ENCODE measurements at regions not wholly inside any gene's neighbourhood (a gene's known extent, or its start where the extent isn't known, plus 50 kb on each side); places are given as distances from the start of the nearest gene placed in this dataset.
A peak's percentile ranks its signal among the peaks of the same experiment; 100 is the strongest.
"Not testable (repeated sequence)": the region's sequence is repeated elsewhere in the genome, so short reads cannot be mapped to it uniquely, and the experiment has no call there.

DNA sequence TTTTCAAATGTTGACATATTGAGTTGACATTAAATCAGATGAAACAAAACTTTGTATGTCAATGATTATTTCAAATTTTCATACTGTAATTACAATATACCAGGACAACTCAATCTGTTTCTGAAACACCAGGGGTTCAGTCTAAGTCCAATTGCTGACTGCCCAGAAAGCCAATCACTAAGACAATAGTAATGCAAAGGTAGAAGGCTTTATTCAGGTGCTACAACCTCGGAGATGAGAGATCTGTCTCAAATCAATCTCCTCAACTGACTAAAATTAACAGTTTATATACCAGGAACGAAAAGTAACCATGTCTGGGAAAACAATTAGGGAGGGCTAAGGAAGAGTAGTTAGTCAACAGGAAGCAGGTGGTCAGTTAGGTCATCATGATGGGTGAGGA, 1400.4 kb downstream of the SUCLG1 start:
- DNase-seq (ENCODE audit: low spot score): no peak

DNA sequence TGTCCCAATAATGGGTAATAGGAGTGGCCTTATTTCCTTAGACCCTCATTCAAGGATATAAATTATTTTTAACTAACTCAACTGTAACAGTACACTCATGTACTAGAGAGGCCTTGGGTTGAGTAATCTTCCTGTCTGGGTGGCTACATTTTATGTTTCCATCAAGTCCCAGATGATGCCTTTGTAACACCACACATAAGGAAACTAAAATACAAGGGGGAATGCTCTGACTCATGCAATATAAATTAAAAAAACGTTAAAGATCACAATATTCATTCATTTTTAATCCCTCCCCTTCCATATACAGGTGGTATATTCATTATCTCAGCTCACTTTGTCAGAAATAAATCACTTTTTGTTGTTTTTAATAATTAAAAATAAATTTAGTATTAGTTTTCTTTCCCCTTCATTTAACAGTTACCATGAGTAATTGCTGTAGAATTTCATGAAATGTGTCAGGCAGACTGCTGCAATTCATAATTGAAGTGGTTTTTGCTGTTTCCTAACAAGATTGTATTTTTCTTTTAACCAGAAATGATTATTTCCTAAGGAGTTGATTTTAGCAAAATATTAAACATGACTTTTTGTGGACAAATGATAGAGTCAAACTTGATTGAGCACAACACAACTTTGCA, 1403.6 kb downstream of the SUCLG1 start:
- DNase-seq (ENCODE audit: low spot score): peak; percentile 66

DNA sequence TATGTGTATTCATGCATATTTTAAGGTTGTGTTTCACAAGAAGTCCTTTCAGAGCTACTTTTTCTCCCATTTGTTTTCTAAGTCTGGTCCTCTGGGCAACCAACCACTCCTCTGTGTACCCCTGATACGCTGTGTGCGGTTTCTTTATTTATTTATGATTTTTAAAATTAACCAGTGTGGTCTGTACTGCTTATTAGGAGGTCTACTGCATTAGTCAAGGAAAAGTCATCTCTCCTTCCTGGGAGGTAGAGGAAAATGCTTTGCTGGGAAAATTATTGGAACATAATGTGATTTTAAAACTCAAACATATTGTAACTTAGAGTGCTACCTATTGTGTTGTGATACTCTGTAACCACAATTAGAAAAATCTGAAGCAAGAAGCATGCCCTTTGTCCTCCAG, 1404.3 kb downstream of the SUCLG1 start:
- no peak for DNase-seq (ENCODE audit: low spot score)

DNA sequence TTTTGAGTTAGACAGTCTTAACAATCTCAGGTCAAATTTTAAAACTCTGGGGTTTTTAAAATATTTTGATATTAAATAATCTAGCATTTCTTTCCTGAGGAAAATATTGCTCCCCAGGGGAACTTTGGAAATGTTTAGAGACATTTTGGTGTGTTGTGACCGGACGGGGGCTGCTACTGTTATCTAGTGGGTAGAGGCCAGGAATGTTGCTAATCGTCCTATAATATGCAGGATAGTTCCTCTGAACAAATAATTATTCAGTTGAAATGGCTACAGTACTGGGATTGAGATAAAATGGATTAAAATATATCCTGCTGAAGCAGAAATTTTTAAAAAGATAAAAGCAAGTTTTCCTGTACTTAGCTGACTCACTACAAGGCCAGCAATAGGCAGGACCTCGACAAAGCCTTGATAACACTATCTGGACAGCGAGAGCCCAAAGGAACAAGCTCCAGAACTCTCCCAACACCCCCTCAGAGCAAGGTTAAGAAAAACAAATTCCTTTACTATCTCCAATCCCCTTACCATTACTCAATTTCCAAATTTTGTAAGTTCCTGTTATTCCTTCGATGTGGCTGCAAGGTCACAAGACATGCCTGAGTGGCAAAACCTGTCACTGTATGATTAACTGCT, 1407.4 kb downstream of the SUCLG1 start:
- peak; percentile 96 for DNase-seq (ENCODE audit: low spot score)

DNA sequence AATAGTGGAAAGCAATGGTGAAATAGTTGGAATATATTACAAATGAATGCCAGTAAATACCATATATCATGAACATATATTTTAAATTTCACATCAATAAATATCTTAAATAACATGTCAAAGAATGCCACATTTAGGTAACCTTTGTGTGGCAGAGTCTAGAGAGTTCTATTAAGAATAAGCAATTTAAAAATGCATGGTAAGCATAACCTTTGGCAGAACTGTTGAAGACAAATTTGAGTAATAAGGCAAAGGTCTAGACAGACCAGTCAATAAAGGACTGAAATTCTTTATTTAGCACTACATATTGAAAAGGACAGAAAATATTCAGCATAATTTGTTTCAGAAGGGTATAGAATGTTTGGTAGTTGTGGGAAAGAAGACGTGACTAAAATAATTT, 1417.0 kb downstream of the SUCLG1 start:
- no peak for DNase-seq (ENCODE audit: low spot score)

DNA sequence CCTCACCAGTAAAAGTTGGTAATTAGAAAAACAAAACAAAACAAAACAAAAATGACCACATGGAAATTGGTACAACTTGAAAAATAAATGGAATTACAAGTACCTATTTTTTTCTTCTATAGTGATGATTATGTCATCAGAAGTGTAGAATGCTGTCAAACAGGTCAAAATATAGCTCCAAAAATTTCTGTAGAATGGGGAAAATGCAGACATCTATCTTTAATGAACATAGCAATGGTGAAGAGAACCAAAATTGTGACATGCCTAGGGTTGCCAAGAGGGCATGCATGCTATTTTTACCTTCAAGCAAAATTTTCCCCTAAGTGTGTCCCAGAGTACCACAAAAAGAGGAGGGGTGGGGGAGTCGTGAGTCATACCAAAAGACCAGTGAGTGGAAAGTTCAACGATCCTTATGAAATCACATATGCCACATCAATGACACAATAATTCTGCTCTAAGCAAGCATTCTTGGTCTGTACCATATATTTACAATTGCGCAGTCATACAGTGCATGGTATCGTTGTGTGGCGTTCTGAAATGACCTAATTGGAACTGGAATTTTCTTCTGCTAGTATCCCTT, 1436.4 kb downstream of the SUCLG1 start:
- no peak for DNase-seq (ENCODE audit: low spot score)

DNA sequence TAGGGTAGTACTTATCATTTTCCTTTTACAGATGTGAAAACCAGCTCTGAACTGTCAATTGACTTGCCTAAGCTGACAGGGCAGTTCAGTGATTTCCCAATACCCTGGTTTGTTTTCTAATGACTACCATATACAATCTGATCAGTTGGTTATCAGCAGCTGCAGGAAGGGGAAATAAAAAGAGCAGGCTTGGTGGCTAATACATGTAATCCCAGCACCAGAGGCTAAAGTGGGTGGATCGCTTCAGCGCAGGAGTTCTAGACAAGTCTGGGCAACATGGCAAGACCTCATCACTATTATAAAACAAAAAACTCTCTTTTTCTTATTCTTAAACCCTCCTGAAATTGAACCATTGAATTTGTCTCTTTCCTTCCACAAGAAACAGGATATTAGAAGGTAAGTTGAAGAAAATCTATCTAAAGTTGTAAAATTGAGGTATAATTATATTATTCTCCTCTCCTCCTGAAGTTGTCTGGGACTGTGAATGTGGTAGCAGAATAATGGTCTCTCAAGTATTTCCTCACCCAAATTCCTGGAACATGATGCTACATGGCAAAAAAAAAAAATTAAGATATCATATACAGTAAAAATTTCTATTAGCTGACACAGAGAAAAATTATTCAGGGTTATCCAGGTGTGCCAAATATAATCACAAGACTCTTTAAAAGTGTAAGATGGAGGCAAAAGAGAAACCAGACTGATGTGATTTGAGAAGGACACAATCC, 1441.6 kb downstream of the SUCLG1 start:
- no peak for DNase-seq (ENCODE audit: low spot score)

DNA sequence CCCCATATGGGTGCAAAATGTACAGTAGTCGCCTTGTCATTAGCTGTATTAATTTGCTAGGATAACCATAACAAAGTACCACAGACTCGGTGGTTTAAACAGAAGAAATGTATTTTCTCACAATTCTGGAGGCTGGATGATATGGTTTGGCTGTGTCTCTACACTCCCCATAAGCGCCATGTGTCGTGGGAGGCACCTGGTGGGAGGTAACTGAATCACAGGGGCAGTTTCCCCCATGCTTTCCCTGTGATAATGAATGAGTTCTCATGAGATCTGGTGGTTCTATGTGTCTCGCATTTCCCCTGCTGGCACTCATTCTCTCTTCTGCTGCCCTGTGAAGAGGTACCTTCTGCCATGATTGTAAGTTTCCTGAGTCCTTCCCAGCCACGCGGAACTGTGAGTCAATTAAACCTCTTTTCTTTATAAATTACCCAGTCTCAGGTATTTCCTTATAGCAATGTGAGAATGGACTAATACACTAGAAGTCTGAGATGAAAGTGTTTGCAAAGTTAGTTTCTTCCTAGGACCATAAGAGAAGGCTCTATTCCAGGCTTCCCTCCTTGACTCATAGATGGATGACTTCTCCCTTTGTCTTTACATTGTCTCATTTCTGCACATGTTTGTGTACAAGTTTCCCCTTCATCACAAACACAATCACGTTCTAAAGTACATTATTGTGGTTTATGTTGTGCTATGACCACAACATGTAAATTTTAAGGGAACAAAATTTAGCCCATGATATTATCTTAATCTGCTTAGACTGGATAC, 1442.6 kb downstream of the SUCLG1 start:
- DNase-seq (ENCODE audit: low spot score): no peak

DNA sequence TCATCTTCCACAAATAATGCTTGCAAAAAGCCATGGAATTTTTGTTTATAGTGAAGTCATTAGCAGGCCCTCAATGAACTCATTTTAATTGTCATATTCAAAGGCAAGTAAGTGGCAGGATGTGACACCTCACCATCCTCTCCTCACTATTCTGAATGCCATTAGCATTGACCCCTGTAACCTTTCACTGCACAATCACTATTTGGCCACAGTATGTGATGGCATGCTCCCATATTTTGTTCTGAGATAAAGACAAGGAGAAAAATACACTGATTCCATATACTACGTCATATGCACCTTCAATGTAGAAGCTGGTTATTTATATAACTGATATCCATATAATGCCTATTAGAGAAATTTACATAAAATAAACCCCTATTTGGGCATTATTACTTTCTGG, 1443.2 kb downstream of the SUCLG1 start:
- no peak for DNase-seq (ENCODE audit: low spot score)

DNA sequence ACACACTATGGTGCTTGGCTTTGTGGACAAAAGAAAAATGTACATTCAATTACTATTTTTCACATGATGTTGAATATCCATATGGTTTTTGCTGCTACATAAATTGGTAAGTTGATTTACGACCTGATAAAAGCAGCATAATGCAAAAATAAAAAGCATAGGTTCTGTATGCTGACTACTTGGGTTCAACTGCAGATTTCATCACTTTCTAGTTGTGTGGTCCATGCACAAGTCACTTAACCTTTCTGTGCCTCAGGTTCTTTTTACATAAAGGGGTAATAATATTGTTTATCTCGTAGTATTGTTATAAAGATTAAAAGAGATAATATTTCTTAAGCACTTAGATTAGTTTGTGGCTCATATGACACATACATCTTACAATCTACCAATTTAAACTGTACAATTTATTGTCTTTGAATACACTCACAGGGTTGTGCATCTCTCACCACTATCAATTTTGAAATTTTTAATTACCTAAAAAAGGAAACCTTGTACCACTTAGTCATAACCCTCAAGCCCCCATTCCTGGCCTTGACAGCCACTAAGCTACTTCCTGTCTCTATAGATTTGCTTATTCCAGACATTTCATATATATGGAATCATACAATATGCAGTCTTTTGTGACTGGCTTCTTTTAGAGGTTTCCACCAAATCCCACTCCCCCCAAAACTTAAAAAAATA, 1443.9 kb downstream of the SUCLG1 start:
- no peak for DNase-seq (ENCODE audit: low spot score)

DNA sequence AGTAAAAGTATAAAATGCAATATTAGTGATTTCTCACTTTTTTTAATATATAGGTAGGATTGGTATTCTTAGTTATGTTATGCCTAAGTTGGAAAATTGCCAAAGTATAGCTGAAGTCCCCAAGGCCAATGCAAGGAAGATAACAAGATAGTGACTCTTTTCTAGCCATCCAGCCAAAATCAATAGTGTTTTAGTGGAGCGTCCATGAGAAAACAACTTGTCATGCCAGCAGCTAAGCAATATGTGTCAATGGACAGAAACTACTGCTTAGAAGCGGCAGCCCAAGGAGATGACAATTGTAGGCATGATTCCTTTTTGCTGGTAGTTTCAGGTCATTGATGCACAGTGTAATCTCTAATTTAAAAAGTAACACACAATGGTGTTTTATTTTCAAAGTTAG, 1444.6 kb downstream of the SUCLG1 start:
- DNase-seq (ENCODE audit: low spot score): no peak

DNA sequence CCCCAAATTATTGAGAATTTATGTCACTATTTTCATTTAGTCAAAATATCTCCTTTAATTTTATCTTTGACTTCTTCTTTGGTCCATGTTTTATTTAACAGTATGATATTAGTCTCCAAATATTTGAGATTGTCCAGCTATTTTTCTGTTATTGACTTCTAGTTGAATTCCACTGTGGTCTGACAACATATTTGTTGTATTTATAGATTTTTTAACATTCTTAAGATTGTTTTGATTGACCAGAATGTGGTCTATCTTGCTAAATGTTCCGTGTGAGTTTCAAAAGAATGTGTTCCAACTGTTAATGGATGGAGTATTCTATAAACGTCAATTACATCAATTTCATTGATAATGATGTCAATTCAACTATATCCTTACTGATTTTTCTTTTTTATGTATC, 1452.1 kb downstream of the SUCLG1 start:
- no peak for DNase-seq (ENCODE audit: low spot score)

DNA sequence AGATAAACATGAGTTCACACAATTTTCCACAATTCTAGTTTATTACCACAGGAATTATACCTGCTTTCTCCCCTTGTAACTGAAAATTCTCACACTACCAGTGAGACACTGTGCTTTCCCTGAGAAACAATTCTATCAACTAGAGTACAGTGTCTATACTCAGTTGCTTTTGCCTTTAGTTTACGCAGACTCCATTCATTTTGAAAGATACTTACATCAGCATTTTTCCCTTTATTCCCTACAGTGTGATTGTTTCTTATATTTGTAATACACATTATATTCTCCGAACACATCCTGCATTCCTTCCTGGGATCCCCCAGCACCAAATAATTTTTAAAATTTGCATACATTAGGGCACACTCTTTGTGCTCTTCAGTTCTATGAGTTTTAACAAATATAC, 1455.5 kb downstream of the SUCLG1 start:
- no peak for DNase-seq (ENCODE audit: low spot score)

DNA sequence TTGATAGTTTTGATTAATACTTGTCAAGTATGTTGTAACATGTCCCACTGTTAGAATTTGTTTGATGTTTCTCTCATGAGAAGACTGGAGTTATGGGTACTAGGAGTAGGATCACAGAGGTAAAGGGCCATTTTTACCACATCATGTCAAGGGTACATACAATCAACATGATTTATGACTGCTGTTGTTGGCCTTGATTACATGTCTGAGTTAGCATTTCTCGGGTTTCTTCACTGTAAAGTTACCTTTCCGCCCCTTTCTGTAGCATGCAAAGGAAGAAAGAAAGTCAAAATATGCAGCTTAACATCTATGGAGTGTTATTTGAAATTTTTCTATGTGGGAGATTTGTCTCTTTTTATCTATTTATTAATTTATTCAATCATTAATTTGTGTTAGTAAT, 1456.4 kb downstream of the SUCLG1 start:
- DNase-seq (ENCODE audit: low spot score): no peak

DNA sequence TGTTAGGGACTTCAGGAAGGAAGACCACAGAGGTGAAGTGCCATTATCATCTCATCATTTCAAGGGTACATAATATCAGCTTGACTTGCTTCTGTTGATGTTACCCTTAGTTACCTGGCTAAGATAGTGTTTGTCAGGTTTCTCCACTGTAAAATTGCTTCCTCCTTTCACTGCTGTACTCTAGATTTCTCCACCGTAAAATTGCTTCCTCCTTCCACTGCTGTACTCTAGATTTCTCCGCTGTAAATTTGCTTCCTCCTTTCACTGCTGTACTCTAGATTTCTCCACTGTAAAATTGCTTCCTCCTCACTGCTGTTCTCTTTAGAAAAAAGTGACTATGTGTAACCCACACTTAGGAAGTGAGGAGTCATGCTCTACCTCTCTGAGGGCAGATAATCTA, 1460.3 kb downstream of the SUCLG1 start:
- no peak for DNase-seq (ENCODE audit: low spot score)

DNA sequence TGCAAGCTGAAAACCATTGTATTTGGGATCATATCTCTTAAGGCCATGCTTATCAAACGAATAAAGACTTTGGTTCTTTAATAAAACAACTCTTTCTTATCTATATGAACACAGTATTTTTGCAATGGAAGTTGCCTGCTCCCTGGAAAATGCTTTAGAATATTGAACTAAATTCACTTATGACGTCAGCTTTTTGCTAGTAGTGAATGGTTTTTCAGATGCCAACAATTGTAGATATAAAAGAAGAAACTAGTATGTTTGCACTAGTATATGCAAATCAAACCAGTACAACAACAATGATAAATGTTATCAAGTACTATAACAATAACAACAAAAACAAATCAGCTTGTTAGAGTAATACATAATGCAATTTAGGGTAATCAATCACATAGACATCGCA, 1462.9 kb downstream of the SUCLG1 start:
- DNase-seq (ENCODE audit: low spot score): no peak

DNA sequence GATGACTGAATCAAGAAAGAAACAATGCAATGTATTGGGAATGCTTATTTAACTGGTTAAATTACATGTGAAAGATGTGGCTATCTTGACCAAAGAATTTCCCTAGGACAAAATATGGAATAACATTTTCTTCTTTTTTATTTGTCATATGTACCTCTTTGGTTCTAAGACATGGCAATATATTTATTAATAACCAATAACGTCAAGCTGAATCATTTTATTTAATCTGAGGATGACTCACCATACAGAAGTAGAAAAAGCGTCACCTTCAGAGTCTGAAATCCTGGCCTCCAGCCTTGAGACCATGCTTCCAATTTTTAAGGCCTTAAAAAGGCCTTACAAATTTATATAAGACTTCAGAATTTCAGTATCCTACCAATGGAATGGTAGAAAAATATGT, 1464.9 kb downstream of the SUCLG1 start:
- no peak for DNase-seq (ENCODE audit: low spot score)

DNA sequence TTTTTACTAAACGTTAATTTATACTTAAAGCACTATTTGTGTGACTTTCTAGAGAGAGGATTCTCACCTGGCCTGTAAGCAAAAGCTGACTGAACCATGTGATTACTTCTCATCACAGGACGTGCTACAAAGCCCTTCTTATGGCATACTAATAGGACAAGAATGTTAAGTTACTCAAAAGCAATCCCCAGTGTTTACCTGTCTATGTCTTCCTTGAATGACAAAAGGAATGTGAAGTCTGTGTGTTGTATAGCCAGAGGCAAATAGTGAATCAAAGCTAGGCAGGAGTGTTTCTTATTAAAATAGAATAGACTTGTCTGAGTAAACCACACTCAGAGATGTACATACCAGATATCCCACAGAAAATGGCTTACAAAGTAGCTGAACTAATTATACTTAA, 1465.5 kb downstream of the SUCLG1 start:
- peak; percentile 71 for DNase-seq (ENCODE audit: low spot score)

DNA sequence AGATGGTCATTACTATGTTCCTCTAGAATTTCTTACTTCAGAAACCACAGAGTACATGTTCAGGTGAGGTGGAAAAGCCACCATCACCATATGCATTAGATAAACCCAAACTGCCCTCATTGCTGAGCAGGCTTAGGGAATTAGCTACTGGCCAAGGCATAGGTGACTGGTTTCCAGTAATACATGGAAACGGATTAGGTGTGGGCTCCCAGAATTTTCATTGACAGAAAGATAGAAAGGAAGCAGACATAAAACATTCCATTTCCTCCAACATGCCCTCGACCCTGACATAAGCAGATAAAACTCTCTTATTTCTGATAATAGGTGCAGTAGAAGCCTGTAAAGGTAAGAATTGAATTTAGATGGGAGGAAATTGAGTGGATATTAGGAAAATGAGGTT, 1466.1 kb downstream of the SUCLG1 start:
- DNase-seq (ENCODE audit: low spot score): no peak

DNA sequence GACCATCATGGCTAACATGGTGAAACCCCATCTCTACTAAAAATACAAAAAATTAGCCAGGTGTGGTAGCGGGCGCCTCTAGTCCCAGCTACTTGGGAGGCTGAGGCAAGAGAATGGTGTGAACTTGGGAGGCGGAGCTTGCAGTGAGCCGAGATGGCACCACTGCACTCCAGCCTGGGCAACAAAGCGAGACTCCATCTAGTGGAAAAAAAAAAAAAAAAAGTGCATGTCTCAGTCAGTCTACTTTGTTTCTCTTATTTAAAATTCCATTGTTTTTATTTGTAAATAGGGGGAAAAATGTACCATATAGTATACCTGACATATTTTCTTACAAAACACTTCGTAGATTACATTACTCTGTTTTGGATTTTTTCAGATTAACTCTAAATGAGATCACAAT, 1471.4 kb downstream of the SUCLG1 start:
- not testable (repeated sequence) for DNase-seq (ENCODE audit: low spot score)

DNA sequence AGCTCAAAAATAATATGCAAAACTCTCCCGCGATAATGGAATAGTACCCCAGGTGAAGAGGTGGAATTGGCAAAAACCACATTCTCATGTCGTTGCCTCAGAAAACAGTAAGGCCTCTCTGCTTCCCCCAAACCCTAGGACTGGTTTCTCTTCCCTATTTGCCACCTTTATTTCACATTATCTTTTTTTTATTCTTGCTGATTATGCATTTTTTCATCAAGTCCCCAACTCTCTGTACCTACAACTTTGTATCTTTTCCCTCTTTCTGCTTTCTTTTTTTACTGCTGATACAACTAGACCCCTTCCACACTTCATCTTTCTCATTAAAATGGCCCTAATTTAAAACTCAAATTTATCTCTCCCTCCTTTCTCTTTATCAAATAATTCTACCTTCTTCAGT, 1472.2 kb downstream of the SUCLG1 start:
- no peak for DNase-seq (ENCODE audit: low spot score)

Measured in umbilical cord (tissue), 1 donor.